ENCODE measurements at regions not wholly inside any gene's neighbourhood (a gene's known extent, or its start where the extent isn't known, plus 50 kb on each side); places are given as distances from the start of the nearest gene placed in this dataset.

DNA sequence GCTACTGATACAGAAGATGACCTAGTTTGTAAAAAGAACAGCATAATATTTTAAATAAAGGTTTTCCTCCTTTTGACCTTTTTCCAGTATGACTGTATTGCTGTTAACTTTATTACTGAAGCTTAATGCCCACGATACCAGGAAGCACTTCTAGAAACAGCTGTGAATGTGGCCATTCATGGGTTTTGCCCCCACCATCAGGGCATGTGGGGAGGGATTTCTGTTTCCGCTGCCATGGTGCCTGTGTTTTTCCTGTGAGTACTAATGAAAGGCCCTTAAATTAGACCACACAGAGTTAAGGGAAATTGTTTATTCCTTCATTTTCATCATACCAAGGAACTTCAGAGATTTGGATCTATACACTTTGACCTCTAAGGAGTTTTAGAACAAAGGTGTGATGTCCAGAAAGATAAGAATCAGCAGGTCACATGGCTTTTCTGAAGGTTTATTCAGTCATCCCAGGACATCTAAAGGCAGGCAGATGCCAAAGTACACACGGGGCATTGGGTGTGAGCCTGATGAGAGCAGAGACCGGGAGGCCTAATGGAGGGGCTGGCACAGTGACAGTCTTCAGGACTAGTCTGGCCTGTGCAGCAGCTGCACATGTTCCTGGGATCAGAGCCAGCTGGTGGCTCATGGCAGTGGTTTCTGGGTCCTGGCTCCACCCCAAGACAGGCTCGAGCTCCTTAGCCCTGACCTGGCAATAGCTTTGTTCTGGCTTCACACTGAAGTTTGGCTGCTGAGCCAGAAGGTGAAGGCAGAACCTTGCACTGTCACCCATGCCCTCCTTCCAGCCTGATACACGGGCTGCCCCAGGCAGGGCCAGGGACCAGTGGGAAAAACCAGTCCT is 190.9 kb downstream of the REEP3 start:
- TF ChIP-seq POLR2A (IDR thresholded peaks at IDR 0.05) (no peak), EP300 (IDR thresholded peaks at IDR 0.05) (peak; percentile 27 to 83 (median 41))
- TF ChIP-seq, protein P1, sequence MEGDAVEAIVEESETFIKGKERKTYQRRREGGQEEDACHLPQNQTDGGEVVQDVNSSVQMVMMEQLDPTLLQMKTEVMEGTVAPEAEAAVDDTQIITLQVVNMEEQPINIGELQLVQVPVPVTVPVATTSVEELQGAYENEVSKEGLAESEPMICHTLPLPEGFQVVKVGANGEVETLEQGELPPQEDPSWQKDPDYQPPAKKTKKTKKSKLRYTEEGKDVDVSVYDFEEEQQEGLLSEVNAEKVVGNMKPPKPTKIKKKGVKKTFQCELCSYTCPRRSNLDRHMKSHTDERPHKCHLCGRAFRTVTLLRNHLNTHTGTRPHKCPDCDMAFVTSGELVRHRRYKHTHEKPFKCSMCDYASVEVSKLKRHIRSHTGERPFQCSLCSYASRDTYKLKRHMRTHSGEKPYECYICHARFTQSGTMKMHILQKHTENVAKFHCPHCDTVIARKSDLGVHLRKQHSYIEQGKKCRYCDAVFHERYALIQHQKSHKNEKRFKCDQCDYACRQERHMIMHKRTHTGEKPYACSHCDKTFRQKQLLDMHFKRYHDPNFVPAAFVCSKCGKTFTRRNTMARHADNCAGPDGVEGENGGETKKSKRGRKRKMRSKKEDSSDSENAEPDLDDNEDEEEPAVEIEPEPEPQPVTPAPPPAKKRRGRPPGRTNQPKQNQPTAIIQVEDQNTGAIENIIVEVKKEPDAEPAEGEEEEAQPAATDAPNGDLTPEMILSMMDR (IDR thresholded peaks at IDR 0.05) = no peak
